ENCODE measurements at regions not wholly inside any gene's neighbourhood (a gene's known extent, or its start where the extent isn't known, plus 50 kb on each side); places are given as distances from the start of the nearest gene placed in this dataset.
"Not testable (repeated sequence)": the region's sequence is repeated elsewhere in the genome, so short reads cannot be mapped to it uniquely, and the experiment has no call there.

- DNase-seq, result no peak
These were observed 52.7 kb upstream of the LARP1 start for GRCh38 chr5:154702477-154702876.

- not testable (repeated sequence) for DNase-seq
These were observed 53.5 kb upstream of the LARP1 start for GRCh38 chr5:154701725-154702124.

- DNase-seq, result no peak
These were observed 54.0 kb upstream of the LARP1 start for GRCh38 chr5:154701181-154701580.

- DNase-seq, result not testable (repeated sequence)
These were observed 54.8 kb upstream of the LARP1 start for GRCh38 chr5:154700289-154700928.

GRCh38 chr5:154698763-154699162, 56.4 kb upstream of the LARP1 start:
- DNase-seq, result no peak

- DNase-seq, result no peak
These were observed 57.8 kb upstream of the LARP1 start for GRCh38 chr5:154697371-154697770.

GRCh38 chr5:154696891-154697290, 58.3 kb upstream of the LARP1 start:
- DNase-seq, result no peak

- no peak for DNase-seq
These were observed 61.0 kb upstream of the LARP1 start for GRCh38 chr5:154694159-154694558.

GRCh38 chr5:154690488-154690887, 64.7 kb upstream of the LARP1 start:
- no peak for DNase-seq

- DNase-seq, result no peak
These were observed 68.7 kb upstream of the LARP1 start for GRCh38 chr5:154686490-154686889.

GRCh38 chr5:154683101-154683880, 71.9 kb upstream of the LARP1 start:
- no peak for DNase-seq

- no peak for DNase-seq
These were observed 75.7 kb upstream of the LARP1 start for GRCh38 chr5:154679501-154679900.

- DNase-seq, result no peak
These were observed 77.3 kb upstream of the LARP1 start for GRCh38 chr5:154677921-154678320.

- no peak for DNase-seq
These were observed 78.7 kb upstream of the LARP1 start for GRCh38 chr5:154676508-154676907.

GRCh38 chr5:154674029-154674428, 81.1 kb upstream of the LARP1 start:
- no peak for DNase-seq

GRCh38 chr5:154673506-154673905, 81.7 kb upstream of the LARP1 start:
- DNase-seq, result no peak

- DNase-seq, result not testable (repeated sequence)
These were observed 85.3 kb upstream of the LARP1 start for GRCh38 chr5:154669913-154670312.

GRCh38 chr5:154669402-154669801, 85.8 kb upstream of the LARP1 start:
- no peak for DNase-seq

GRCh38 chr5:154664869-154665268, 90.3 kb upstream of the LARP1 start:
- DNase-seq, result no peak

- no peak for DNase-seq
These were observed 91.8 kb upstream of the LARP1 start for GRCh38 chr5:154663424-154663823.

GRCh38 chr5:154654486-154655371, 100.4 kb upstream of the LARP1 start:
- DNase-seq, result no peak

GRCh38 chr5:154653764-154654485, 101.3 kb upstream of the LARP1 start:
- DNase-seq, result no peak

GRCh38 chr5:154653418-154653763, 101.8 kb upstream of the LARP1 start:
- no peak for DNase-seq

Measured in CD4-positive, alpha-beta T cell treated with Interleukin-15 for 1 hour (primary cell).